Omental fat pad (tissue), 3 donors: ENCODE measurements at regions not wholly inside any gene's neighbourhood (a gene's known extent, or its start where the extent isn't known, plus 50 kb on each side); places are given as distances from the start of the nearest gene placed in this dataset.

Source experiments
- ATAC-seq: fragments of 150-250 bp; one replicate; pipeline ENCODE4 v1.9.1; 2016; ENCODE audit warnings: mild to moderate bottlenecking, moderate library complexity; ENCODE audit not compliant: low FRiP score
- DNase-seq: peaks from one replicate; pipeline ENCODE4 v3.0.0-alpha.2; 2019; ENCODE audit warnings: low spot score
- CTCF ChIP-seq, 3 donors: fragments of 450-650 bp; IDR thresholded peaks; one replicate each; pipeline ENCODE4 v1.5.1; 2016 to 2017; ENCODE audit warnings: antibody characterized with exemption in 3 of 3, mild to moderate bottlenecking in 3 of 3, moderate library complexity in 2 of 3

- DNase-seq = no peak
- ATAC-seq = no peak
- TF ChIP-seq CTCF (IDR thresholded peaks at IDR 0.05) = no peak
These were observed 264.0 kb upstream of the PRKCQ start for GRCh38 chr10:6843894-6844650.

GRCh38 chr10:6843481-6843881, 263.4 kb upstream of the PRKCQ start:
- ATAC-seq (no peak), DNase-seq (no peak)
- TF ChIP-seq CTCF (IDR thresholded peaks at IDR 0.05) = no peak

GRCh38 chr10:6842722-6843121, 262.6 kb upstream of the PRKCQ start:
- ATAC-seq (no peak), DNase-seq (no peak)
- TF ChIP-seq CTCF (IDR thresholded peaks at IDR 0.05) = no peak

- no peak for DNase-seq
- no peak for ATAC-seq
These were observed 261.7 kb upstream of the PRKCQ start for GRCh38 chr10:6841761-6842160.

GRCh38 chr10:6840766-6841165, 260.7 kb upstream of the PRKCQ start:
- ATAC-seq (peak; percentile 42), DNase-seq (no peak)
- no peak for TF ChIP-seq CTCF (IDR thresholded peaks at IDR 0.05)

More at GRCh38 chr10:6841761-6842160, 261.7 kb upstream of the PRKCQ start:
- TF ChIP-seq CTCF (IDR thresholded peaks at IDR 0.05) = no peak

GRCh38 chr10:6840201-6840691, 260.2 kb upstream of the PRKCQ start:
- DNase-seq = no peak
- ATAC-seq = peak; percentile 64
- no peak for TF ChIP-seq CTCF (IDR thresholded peaks at IDR 0.05)

- no peak for DNase-seq
- TF ChIP-seq CTCF (IDR thresholded peaks at IDR 0.05) = no peak
- ATAC-seq = no peak
These were observed 258.0 kb upstream of the PRKCQ start for GRCh38 chr10:6838118-6838517.
